OCI-LY3 (cell line): ENCODE measurements at regions not wholly inside any gene's neighbourhood (a gene's known extent, or its start where the extent isn't known, plus 50 kb on each side); places are given as distances from the start of the nearest gene placed in this dataset.
"Not testable (repeated sequence)": the region's sequence is repeated elsewhere in the genome, so short reads cannot be mapped to it uniquely, and the experiment has no call there.

Experiments
- H2AFZ ChIP-seq: fragments of 200-600, 300-600 bp; shearing (Covaris generic); 2 replicates; pipeline ENCODE4 v1.6.0; 2014; ENCODE audit warnings: antibody characterized with exemption, low read depth, low read length
- H3K27ac ChIP-seq: fragments of 200-600, 300-600 bp; sonication (generic); 2 replicates; pipeline ENCODE4 v1.5.1; 2014; ENCODE audit warnings: mild to moderate bottlenecking, low read length, moderate library complexity, mixed read lengths
- H3K27me3 ChIP-seq: fragments of 200-600, 300-600 bp; sonication (generic); 2 replicates; pipeline ENCODE4 v1.6.1; 2014; ENCODE audit warnings: low read depth, low read length, mixed read lengths
- H3K36me3 ChIP-seq: fragments of 200-600, 300-600 bp; sonication (generic); replicated peaks from 2 replicates; pipeline ENCODE3; 2014; ENCODE audit warnings: low read depth, low read length, mixed read lengths
- H3K4me1 ChIP-seq: fragments of 300-600, 200-600 bp; sonication (generic); 2 replicates; pipeline ENCODE4 v1.6.1; 2014; ENCODE audit warnings: low read length, mixed read lengths
- H3K4me2 ChIP-seq: fragments of 200-600, 300-600 bp; sonication (generic); 2 replicates; pipeline ENCODE4 v1.6.1; 2014; ENCODE audit warnings: low read length, mixed read lengths
- H3K4me3 ChIP-seq: fragments of 300-600, 200-600 bp; sonication (generic); 2 replicates; pipeline ENCODE4 v1.5.1; 2014; ENCODE audit warnings: antibody characterized with exemption, mild to moderate bottlenecking, low read length, moderate library complexity
- H3K79me2 ChIP-seq: fragments of 300-600, 200-600 bp; shearing (Covaris generic); 2 replicates; pipeline ENCODE4 v1.6.1; 2014; ENCODE audit warnings: mild to moderate bottlenecking, low read length, mixed read lengths
- H3K9ac ChIP-seq: fragments of 300-600, 200-600 bp; shearing (Covaris generic); 2 replicates; pipeline ENCODE4 v1.6.0; 2014; ENCODE audit warnings: mild to moderate bottlenecking, low read length, moderate library complexity
- H3K9me3 ChIP-seq: fragments of 200-600, 300-600 bp; shearing (Covaris generic); 2 replicates; pipeline ENCODE4 v1.6.1; 2014; ENCODE audit warnings: low read length, mixed read lengths; ENCODE audit not compliant: insufficient read depth
- H4K20me1 ChIP-seq: fragments of 200-600, 300-600 bp; sonication (generic); 2 replicates; pipeline ENCODE4 v1.6.1; 2016; ENCODE audit warnings: low read length, mixed read lengths; ENCODE audit not compliant: insufficient read depth

DNA sequence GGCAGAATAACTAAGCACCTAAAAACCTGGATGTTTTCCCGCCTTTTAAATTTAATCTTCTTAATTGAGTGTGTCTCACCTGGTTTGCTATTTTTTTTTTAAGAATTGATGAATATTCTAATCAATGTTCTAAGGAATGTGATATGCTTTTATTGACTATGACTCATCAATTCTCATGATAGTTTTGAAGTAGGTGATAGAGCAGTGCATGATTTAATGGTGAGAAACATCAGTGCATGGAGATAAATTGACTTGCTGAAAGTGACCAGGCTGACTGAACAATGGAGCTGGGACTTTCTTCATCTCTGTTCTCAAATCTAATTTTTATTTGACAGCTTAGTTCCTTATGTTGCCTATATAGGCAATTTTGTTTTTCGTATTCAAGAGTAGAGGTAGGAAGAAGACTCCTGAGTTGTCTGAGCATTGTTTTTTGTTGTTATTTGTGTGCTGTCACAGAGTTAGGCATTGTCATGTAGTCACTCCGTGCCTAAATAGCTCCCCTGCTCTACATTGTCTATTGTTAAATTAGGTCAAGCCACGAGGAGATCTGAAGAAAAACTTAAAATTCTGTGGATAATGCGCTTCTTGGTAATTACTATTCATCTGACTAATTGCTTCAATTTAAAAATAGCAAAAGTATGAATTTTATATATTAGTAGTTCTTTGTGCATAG, 59.0 kb upstream of the NUTM2F start:
- peaks cover 59% of the 10 kb centered on the region for H3K79me2 ChIP-seq
- H3K4me1 ChIP-seq, H3K36me3 ChIP-seq, H3K4me3 ChIP-seq, H3K4me2 ChIP-seq, H3K27me3 ChIP-seq, H3K9ac ChIP-seq, H2AFZ ChIP-seq, H3K27ac ChIP-seq, H3K9me3 ChIP-seq: not testable (repeated sequence)
- H4K20me1 ChIP-seq: peaks cover 16% of the 10 kb centered on the region

- H3K9me3 ChIP-seq, H3K27me3 ChIP-seq, H2AFZ ChIP-seq, H3K27ac ChIP-seq, H3K4me1 ChIP-seq, H3K4me2 ChIP-seq, H3K4me3 ChIP-seq, H3K36me3 ChIP-seq, H3K9ac ChIP-seq: not testable (repeated sequence)
- H4K20me1 ChIP-seq: peaks cover 16% of the 10 kb centered on the region
- H3K79me2 ChIP-seq: peaks cover 56% of the 10 kb centered on the region
Observed at GRCh38 chr9:94388011-94388406, 59.6 kb upstream of the NUTM2F start.

DNA sequence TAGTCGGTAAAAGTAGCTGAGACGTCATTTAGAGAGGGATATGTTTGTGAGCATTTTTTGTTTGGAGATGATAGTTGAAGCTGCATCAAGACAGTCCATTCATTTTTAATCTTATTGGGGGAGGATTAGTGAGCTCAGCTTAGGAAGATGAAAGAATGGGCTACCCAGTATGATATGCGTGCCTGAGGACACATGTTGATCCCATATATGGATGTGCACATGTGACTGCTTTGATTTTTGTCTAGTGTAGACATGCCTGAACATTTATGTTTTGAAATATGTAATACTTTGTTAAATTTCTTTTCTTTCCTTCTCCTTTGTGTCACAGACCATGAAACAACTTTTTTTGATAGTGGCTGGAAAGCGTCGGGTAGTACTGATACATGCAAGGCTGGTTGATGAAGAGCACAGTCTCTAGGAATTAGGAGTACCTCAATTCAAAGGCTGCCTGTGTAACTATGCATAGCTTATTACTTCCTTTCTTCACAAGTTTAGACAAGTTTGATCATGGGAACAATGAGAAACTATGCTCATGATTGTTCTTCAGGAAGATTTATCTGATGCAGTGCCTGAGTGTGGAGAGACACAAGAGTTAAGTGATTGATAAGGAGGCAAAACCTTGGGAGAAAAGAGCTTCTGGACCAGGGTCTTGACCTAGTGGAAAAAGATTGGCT, 62.1 kb upstream of the NUTM2F start:
- not testable (repeated sequence) for H3K27me3 ChIP-seq, H2AFZ ChIP-seq, H3K4me3 ChIP-seq, H3K36me3 ChIP-seq, H3K9ac ChIP-seq, H3K4me2 ChIP-seq, H4K20me1 ChIP-seq, H3K4me1 ChIP-seq, H3K27ac ChIP-seq, H3K9me3 ChIP-seq
- peaks cover 41% of the 10 kb centered on the region for H3K79me2 ChIP-seq

- H4K20me1 ChIP-seq, H3K36me3 ChIP-seq, H3K4me2 ChIP-seq: not testable (repeated sequence)
Observed at GRCh38 chr9:94392971-94393624, 64.7 kb upstream of the NUTM2F start.

DNA sequence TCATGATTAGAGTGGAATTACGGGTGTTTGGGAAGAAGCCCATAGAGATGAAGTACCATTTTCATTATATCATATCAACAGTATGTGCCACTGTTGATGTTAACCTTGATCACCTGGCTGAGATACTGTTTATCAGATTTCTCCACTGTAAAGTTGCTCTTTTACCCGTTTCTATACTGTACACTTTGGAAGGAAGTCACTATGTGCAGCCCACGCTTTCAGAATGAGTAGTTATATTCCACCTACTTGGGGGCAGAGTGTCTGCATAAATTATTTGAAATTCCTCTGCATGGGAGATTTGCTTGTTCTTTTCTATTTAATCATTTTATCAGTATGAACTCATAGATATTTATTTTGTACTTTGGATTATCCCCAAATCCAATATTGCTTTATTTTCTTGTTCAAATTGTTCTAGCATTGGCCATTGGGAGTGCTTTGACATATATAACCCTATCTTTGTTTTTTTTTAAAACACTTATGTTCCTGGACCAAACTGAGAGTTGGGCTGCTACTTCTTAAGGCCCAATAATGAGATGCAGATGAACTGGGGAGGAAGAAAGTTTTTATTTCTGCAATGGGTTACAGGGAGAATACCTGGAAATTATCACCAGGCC, 69.4 kb upstream of the NUTM2F start:
- not testable (repeated sequence) for H4K20me1 ChIP-seq, H3K27me3 ChIP-seq, H3K4me3 ChIP-seq, H3K9ac ChIP-seq, H3K36me3 ChIP-seq, H2AFZ ChIP-seq, H3K4me1 ChIP-seq, H3K27ac ChIP-seq, H3K4me2 ChIP-seq, H3K9me3 ChIP-seq
- peaks cover 36% of the 10 kb centered on the region for H3K79me2 ChIP-seq

More at GRCh38 chr9:94392971-94393624, 64.7 kb upstream of the NUTM2F start:
- not testable (repeated sequence) for H2AFZ ChIP-seq, H3K27me3 ChIP-seq, H3K9ac ChIP-seq, H3K9me3 ChIP-seq, H3K4me1 ChIP-seq, H3K4me3 ChIP-seq, H3K27ac ChIP-seq
- peaks cover 30% of the 10 kb centered on the region for H3K79me2 ChIP-seq

DNA sequence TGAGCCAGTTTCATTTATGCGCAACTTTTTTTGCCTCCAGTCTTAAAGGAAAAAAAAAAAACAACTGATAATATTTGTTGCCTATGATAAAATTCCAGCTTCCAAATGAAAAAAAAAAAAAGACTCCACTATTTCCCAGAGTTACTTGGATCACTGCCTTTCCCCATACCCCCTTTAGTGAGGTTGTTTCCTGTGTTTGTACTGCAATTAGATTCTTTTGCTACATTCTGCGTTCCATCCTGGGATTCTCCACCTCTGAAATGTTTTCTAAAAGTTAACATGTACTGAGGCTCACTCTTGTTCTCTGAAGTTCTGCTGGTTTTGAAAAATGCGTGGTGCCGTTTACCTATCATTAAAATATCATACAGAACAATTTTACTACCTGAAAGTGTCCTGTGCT, 72.0 kb upstream of the NUTM2F start:
- H3K4me2 ChIP-seq: not testable (repeated sequence)

GRCh38 chr9:94402795-94403194, 74.4 kb upstream of the NUTM2F start:
- H2AFZ ChIP-seq, H3K9ac ChIP-seq, H3K4me3 ChIP-seq, H3K27ac ChIP-seq, H3K36me3 ChIP-seq, H3K27me3 ChIP-seq, H3K4me1 ChIP-seq, H3K4me2 ChIP-seq, H3K9me3 ChIP-seq: not testable (repeated sequence)
- Histone ChIP-seq H4K20me1 (peaks cover 11% of the 10 kb centered on the region), H3K79me2 (peaks cover 51% of the 10 kb centered on the region)

More for the DNA sequence above, 72.0 kb upstream of the NUTM2F start:
- not testable (repeated sequence) for H3K36me3 ChIP-seq, H3K9me3 ChIP-seq, H2AFZ ChIP-seq, H3K4me1 ChIP-seq, H3K4me3 ChIP-seq, H3K27me3 ChIP-seq, H3K27ac ChIP-seq, H3K9ac ChIP-seq
- peaks cover 49% of the 10 kb centered on the region for H3K79me2 ChIP-seq
- H4K20me1 ChIP-seq: peaks cover 14% of the 10 kb centered on the region

GRCh38 chr9:94403571-94403970, 75.1 kb upstream of the NUTM2F start:
- H3K27ac ChIP-seq, H2AFZ ChIP-seq, H3K9ac ChIP-seq, H3K9me3 ChIP-seq, H3K4me1 ChIP-seq, H3K4me3 ChIP-seq, H3K4me2 ChIP-seq, H3K36me3 ChIP-seq, H3K27me3 ChIP-seq: not testable (repeated sequence)
- Histone ChIP-seq H3K79me2 (peaks cover 53% of the 10 kb centered on the region), H4K20me1 (peaks cover 16% of the 10 kb centered on the region)

DNA sequence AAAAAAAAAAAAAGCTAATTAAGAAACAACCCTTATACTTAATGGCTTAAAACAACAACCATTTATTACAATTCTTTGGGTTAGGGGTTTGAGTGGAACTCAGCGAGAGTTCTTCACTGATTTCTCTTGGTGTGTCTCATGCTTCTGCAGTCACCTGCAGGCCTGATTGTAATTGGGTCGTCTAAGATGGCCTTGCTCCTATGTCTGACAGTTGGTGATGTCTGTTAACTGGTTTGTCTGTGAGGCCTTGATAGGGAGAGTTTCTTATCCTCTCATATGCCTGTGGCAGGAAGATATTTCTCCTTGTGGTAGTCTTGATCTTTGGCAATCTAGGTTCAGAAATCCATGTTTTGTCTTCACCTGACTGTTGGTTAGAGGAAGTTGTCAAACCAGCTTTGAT, 85.2 kb upstream of the NUTM2F start:
- H3K9ac ChIP-seq, H2AFZ ChIP-seq, H3K36me3 ChIP-seq, H3K4me1 ChIP-seq, H3K27ac ChIP-seq, H3K4me2 ChIP-seq, H4K20me1 ChIP-seq, H3K27me3 ChIP-seq, H3K4me3 ChIP-seq, H3K9me3 ChIP-seq: not testable (repeated sequence)
- peaks cover 37% of the 10 kb centered on the region for H3K79me2 ChIP-seq
